H1 (cell line): ENCODE measurements at regions not wholly inside any gene's neighbourhood (a gene's known extent, or its start where the extent isn't known, plus 50 kb on each side); places are given as distances from the start of the nearest gene placed in this dataset.

ENCODE experiments used
- CTCF ChIA-PET: fragments of 300-600 bp; sonication (Branson Sonifier 250); formaldehyde crosslinking; loops from one replicate; lab custom pipeline; 2021; ENCODE audit not compliant: partially characterized antibody; lab: Charles Lee
- POLR2A ChIA-PET: fragments of 300-600 bp; sonication (Branson Sonifier 250); formaldehyde crosslinking; loops from one replicate; lab custom pipeline; 2021; ENCODE audit warnings: inconsistent platforms; ENCODE audit not compliant: partially characterized antibody; lab: Charles Lee
- DNase-seq, 2 experiments: peaks; one replicate each; pipeline versions ENCODE4 v3.0.0 to v3.0.0-alpha.2; 2010 to 2022; ENCODE audit warnings: low spot score in 2 of 2, low read depth in 1 of 2, mixed read lengths in 1 of 2
- FAIRE-seq: peaks from 2 replicates; lab custom pipeline; 2011; peaks lifted over from hg19 to GRCh38; lab: Jason Lieb, UNC
- H2AFZ ChIP-seq: 2 replicates; pipeline ENCODE4 v1.8.1; 2012; ENCODE audit warnings: low read length, inconsistent platforms
- H2AK5ac ChIP-seq: 2 replicates; pipeline ENCODE4 v1.6.1; 2013; ENCODE audit warnings: low read depth, low read length
- H2BK120ac ChIP-seq: replicated peaks from 2 replicates; pipeline ENCODE3; 2013; ENCODE audit warnings: low read depth, low read length, inconsistent platforms
- H2BK12ac ChIP-seq: 2 replicates; pipeline ENCODE4 v1.6.1; 2013; ENCODE audit warnings: low read depth, low read length
- H2BK15ac ChIP-seq: 2 replicates; pipeline ENCODE4 v1.6.1; 2013; ENCODE audit warnings: low read length
- H2BK20ac ChIP-seq: 2 replicates; pipeline ENCODE4 v1.6.1; 2013; ENCODE audit warnings: low read length
- H2BK5ac ChIP-seq: 2 replicates; pipeline ENCODE4 v1.6.1; 2013; ENCODE audit warnings: low read depth, low read length
- H3K14ac ChIP-seq: 2 replicates; pipeline ENCODE4 v1.6.1; 2013; ENCODE audit warnings: inconsistent platforms; ENCODE audit not compliant: insufficient read length
- H3K18ac ChIP-seq: 2 replicates; pipeline ENCODE4 v1.6.1; 2013; ENCODE audit warnings: low read length; ENCODE audit errors: extremely low read depth
- H3K23ac ChIP-seq: 2 replicates; pipeline ENCODE4 v1.6.1; 2013; ENCODE audit warnings: inconsistent platforms; ENCODE audit not compliant: insufficient read length
- H3K23me2 ChIP-seq: 2 replicates; pipeline ENCODE4 v1.6.1; 2013; ENCODE audit warnings: low read depth, low read length
- H3K27ac ChIP-seq: 2 replicates; pipeline ENCODE4 v1.6.1; 2011; ENCODE audit warnings: low read depth, low read length, inconsistent platforms
- H3K27me3 ChIP-seq, 4 experiments: replicated peaks in 1 of 4; 1 replicate in 1 of 4; 2 replicates in 3 of 4; pipeline versions ENCODE4 v1.6.1 to v1.8.1; 2011 to 2013; ENCODE audit warnings: low read length in 3 of 4, mild to moderate bottlenecking in 3 of 4, inconsistent platforms in 2 of 4, mixed read lengths in 2 of 4, moderate library complexity in 1 of 4; ENCODE audit not compliant: control insufficient read depth in 3 of 4, insufficient read depth in 3 of 4; ENCODE audit errors: extremely low read depth in 1 of 4
- H3K36me3 ChIP-seq, 4 experiments: 2 replicates each; pipeline versions ENCODE4 v1.6.1 to v1.8.1; 2011 to 2013; ENCODE audit warnings: mild to moderate bottlenecking in 4 of 4, low read length in 3 of 4, moderate library complexity in 2 of 4, control low read depth in 1 of 4, inconsistent platforms in 1 of 4; ENCODE audit not compliant: insufficient read depth in 4 of 4, control insufficient read depth in 2 of 4
- H3K4ac ChIP-seq: replicated peaks from 2 replicates; pipeline ENCODE3; 2013; ENCODE audit warnings: low read length, low read depth, mixed read lengths, inconsistent platforms; ENCODE audit not compliant: insufficient read length
- H3K4me1 ChIP-seq, 4 experiments: replicated peaks in 1 of 4; 1 replicate in 1 of 4; 2 replicates in 3 of 4; pipeline versions ENCODE4 v1.6.1 to v1.8.1; 2011 to 2013; ENCODE audit warnings: low read length in 3 of 4, inconsistent platforms in 2 of 4, mixed read lengths in 1 of 4; ENCODE audit not compliant: insufficient read depth in 4 of 4, control insufficient read depth in 3 of 4
- H3K4me2 ChIP-seq, 2 experiments: 2 replicates each; pipeline versions ENCODE4 v1.6.1 to v1.8.1; 2011 to 2013; ENCODE audit warnings: low read depth in 2 of 2, low read length in 2 of 2, control low read depth in 1 of 2, inconsistent platforms in 1 of 2, mild to moderate bottlenecking in 1 of 2; ENCODE audit not compliant: insufficient read depth in 1 of 2
- H3K4me3 ChIP-seq, 4 experiments: fragments of 200-600, 300-600 bp in 1 of 4; sonication (generic), shearing (Covaris generic), sonication (Bioruptor Twin) in 1 of 4; 2 replicates each; pipeline versions ENCODE4 v1.5.1 to v1.8.1; 2011 to 2016; ENCODE audit warnings: low read length in 4 of 4, low read depth in 3 of 4, control low read depth in 2 of 4, inconsistent platforms in 2 of 4, mild to moderate bottlenecking in 2 of 4, mixed read lengths in 1 of 4, moderate library complexity in 1 of 4; ENCODE audit not compliant: insufficient read depth in 2 of 4; ENCODE audit errors: extremely low read depth in 1 of 4
- H3K56ac ChIP-seq: replicated peaks from 2 replicates; pipeline ENCODE3; 2013; ENCODE audit warnings: low read depth, mild to moderate bottlenecking, mixed read lengths, low read length, inconsistent platforms; ENCODE audit not compliant: insufficient read length
- H3K79me1 ChIP-seq: 2 replicates; pipeline ENCODE4 v1.6.1; 2013; ENCODE audit warnings: low read depth, low read length, control low read depth
- H3K79me2 ChIP-seq, 2 experiments: 2 replicates each; pipeline versions ENCODE4 v1.6.1 to v1.8.1; 2012 to 2013; ENCODE audit warnings: low read length in 2 of 2, mild to moderate bottlenecking in 2 of 2, inconsistent platforms in 1 of 2; ENCODE audit not compliant: insufficient read depth in 2 of 2, control insufficient read depth in 1 of 2
- H3K9ac ChIP-seq, 4 experiments: replicated peaks in 1 of 4; 1 replicate in 1 of 4; 2 replicates in 3 of 4; pipeline versions ENCODE4 v1.6.1 to v1.8.1; 2011 to 2013; ENCODE audit warnings: low read depth in 3 of 4, low read length in 3 of 4, control low read depth in 2 of 4, mild to moderate bottlenecking in 2 of 4, moderate library complexity in 2 of 4, inconsistent platforms in 1 of 4; ENCODE audit errors: extremely low read depth in 1 of 4
- H3K9me3 ChIP-seq, 2 experiments: 2 replicates each; pipeline versions ENCODE4 v1.6.1 to v1.8.1; 2012 to 2013; ENCODE audit warnings: mild to moderate bottlenecking in 2 of 2, moderate library complexity in 2 of 2, control low read depth in 1 of 2, inconsistent platforms in 1 of 2, low read depth in 1 of 2, low read length in 1 of 2, mixed read lengths in 1 of 2; ENCODE audit not compliant: insufficient read depth in 2 of 2
- H4K20me1 ChIP-seq, 2 experiments: replicated peaks in 1 of 2; 2 replicates each; pipeline versions ENCODE3 to v1.8.1; 2011 to 2013; ENCODE audit warnings: inconsistent platforms in 2 of 2, low read length in 2 of 2, mild to moderate bottlenecking in 1 of 2; ENCODE audit not compliant: insufficient read depth in 2 of 2, control insufficient read depth in 1 of 2
- H4K5ac ChIP-seq: 2 replicates; pipeline ENCODE4 v1.6.1; 2013; ENCODE audit warnings: low read length, low read depth, mixed read lengths, inconsistent platforms; ENCODE audit not compliant: insufficient read length
- H4K8ac ChIP-seq: 2 replicates; pipeline ENCODE4 v1.8.0; 2013; ENCODE audit warnings: mild to moderate bottlenecking, moderate library complexity, low read length, inconsistent platforms; ENCODE audit not compliant: insufficient read depth; ENCODE audit errors: extremely low read depth
- H4K91ac ChIP-seq: replicated peaks from 2 replicates; pipeline ENCODE3; 2013; ENCODE audit warnings: low read length, mixed read lengths, inconsistent platforms; ENCODE audit not compliant: insufficient read length
- CHD2 ChIP-seq: IDR thresholded peaks from 2 replicates; pipeline ENCODE4 v1.6.1; 2012; ENCODE audit warnings: low read length, improper control_type of control experiment
- WGBS, 2 experiments: shearing (Covaris generic) in 1 of 2; methylation state at CpG; one replicate each; pipeline versions ENCODE4 v1.1.6 to v1.1.7; 2013 to 2015; ENCODE audit warnings: low lambda C conversion rate in 2 of 2, mixed read lengths in 2 of 2, inconsistent platforms in 1 of 2, low coverage in 1 of 2, missing lambda C conversion rate in 1 of 2; ENCODE audit not compliant: insufficient replicate concordance in 2 of 2, insufficient coverage in 1 of 2, insufficient read length in 1 of 2; ENCODE audit errors: extremely low coverage in 1 of 2, missing lambda C conversion rate in 1 of 2; 5-methylcytosine and 5-hydroxymethylcytosine counted together

GRCh38 chr9:94175669-94176068, 83.4 kb upstream of the ZNF169 start:
- FAIRE-seq: no peak

More at GRCh38 chr9:94175669-94176068, 83.4 kb upstream of the ZNF169 start:
- Histone ChIP-seq H3K79me1 (no peaks in the 10 kb centered on the region), H3K27me3 (no peaks in the 10 kb centered on the region), H3K79me2 (peaks cover 29 to 93% of the 10 kb centered on the region in 2 experiments), H3K4me3 (no peak overlapping the region), H2BK20ac (no peak overlapping the region), H2BK120ac (no peak overlapping the region), H3K4ac (no peak overlapping the region), H4K5ac (no peak overlapping the region), H2BK15ac (no peak overlapping the region), H3K27ac (no peak overlapping the region), H2AFZ (no peak overlapping the region), H4K20me1 (peaks cover 27 to 31% of the 10 kb centered on the region in 2 experiments), H4K8ac (no peak overlapping the region), H3K4me1 (peaks cover 0 to 12% (median under 1%) of the 10 kb centered on the region in 4 experiments; a peak in 2 of 7 replicates), H3K56ac (no peak overlapping the region), H2BK5ac (no peak overlapping the region), H3K9ac (no peak overlapping the region), H3K23ac (no peak overlapping the region), H3K4me2 (no peak overlapping the region), H2BK12ac (no peak overlapping the region), H3K36me3 (peaks cover 2 to 44% (median 22%) of the 10 kb centered on the region in 4 experiments; a peak in 5 of 8 replicates), H2AK5ac (no peak overlapping the region), H3K18ac (no peak overlapping the region), H3K14ac (no peak overlapping the region), H3K9me3 (no peaks in the 10 kb centered on the region), H3K23me2 (no peaks in the 10 kb centered on the region), H4K91ac (no peak overlapping the region)
- no peak for TF ChIP-seq CHD2
- ChIA-PET CTCF (no interaction called here), POLR2A (interaction anchor here (1.2 kb wide), 1 partner anchor 9 kb away, joined by 4 read pairs; no protein-coding TSS in a partner anchor)
- 93% methylated on average over 5 of the region's 5 CpGs; no CpG with 5 or more reads in 1 of the 2 experiments for WGBS, 2 experiments
- no peak for DNase-seq
